Neural cell (in vitro differentiated cells): ENCODE measurements at regions not wholly inside any gene's neighbourhood (a gene's known extent, or its start where the extent isn't known, plus 50 kb on each side); places are given as distances from the start of the nearest gene placed in this dataset.

Source experiments
- H2AFZ ChIP-seq: fragments of 200-600, 300-800 bp; sonication (generic), shearing (Covaris generic); 2 replicates; pipeline ENCODE4 v1.6.0; 2014; ENCODE audit warnings: low read depth, mild to moderate bottlenecking, antibody characterized with exemption, low read length, moderate library complexity
- H3F3A ChIP-seq: fragments of 200-600 bp; shearing (Covaris generic); 2 replicates; pipeline ENCODE4 v1.6.1; 2016; ENCODE audit warnings: mild to moderate bottlenecking, moderate library complexity, mixed read lengths, antibody characterized with exemption, low read length; ENCODE audit not compliant: insufficient read depth, poor library complexity, severe bottlenecking
- H3K27ac ChIP-seq: fragments of 200-600, 300-800 bp; sonication (generic), shearing (Covaris generic); 2 replicates; pipeline ENCODE4 v1.5.1; 2014; ENCODE audit warnings: mild to moderate bottlenecking, low read length, moderate library complexity
- H3K27me3 ChIP-seq: fragments of 300-800, 200-600 bp; sonication (generic), shearing (Covaris generic); 2 replicates; pipeline ENCODE4 v1.6.0; 2014; ENCODE audit warnings: mild to moderate bottlenecking, low read depth, low read length, moderate library complexity; ENCODE audit not compliant: insufficient read depth
- H3K36me3 ChIP-seq: fragments of 300-800, 200-600 bp; sonication (generic), shearing (Covaris generic); 2 replicates; pipeline ENCODE4 v1.5.1; 2014; ENCODE audit warnings: mild to moderate bottlenecking, antibody characterized with exemption, low read length, moderate library complexity; ENCODE audit not compliant: insufficient read depth
- H3K4me2 ChIP-seq: fragments of 300-800, 200-600 bp; sonication (generic), shearing (Covaris generic); 2 replicates; pipeline ENCODE4 v1.6.0; 2014; ENCODE audit warnings: mild to moderate bottlenecking, low read length
- H3K4me3 ChIP-seq: fragments of 300-800, 200-600 bp; sonication (generic), shearing (Covaris generic); 2 replicates; pipeline ENCODE4 v1.5.1; 2014; ENCODE audit warnings: mild to moderate bottlenecking, low read length, moderate library complexity
- H3K79me2 ChIP-seq: fragments of 200-600 bp; shearing (Covaris generic); replicated peaks from 2 replicates; pipeline ENCODE4 v1.6.0; 2014; ENCODE audit warnings: mild to moderate bottlenecking, low read length, moderate library complexity; ENCODE audit not compliant: insufficient read depth
- H3K9ac ChIP-seq: fragments of 300-800, 200-600 bp; sonication (generic), shearing (Covaris generic); 2 replicates; pipeline ENCODE4 v1.6.1; 2016; ENCODE audit warnings: mild to moderate bottlenecking, low read length, mixed read lengths
- H3K9me2 ChIP-seq: fragments of 200-600 bp; shearing (Covaris generic); 2 replicates; pipeline ENCODE4 v1.6.1; 2016; ENCODE audit warnings: mild to moderate bottlenecking, low read length, mixed read lengths; ENCODE audit not compliant: insufficient read depth
- H3K9me3 ChIP-seq: fragments of 200-600, 300-800 bp; sonication (generic), shearing (Covaris generic); 2 replicates; pipeline ENCODE4 v1.6.1; 2016; ENCODE audit warnings: mild to moderate bottlenecking, mixed run types, low read length, moderate library complexity, mixed read lengths
- H4K20me1 ChIP-seq: fragments of 200-600 bp; shearing (Covaris generic); 2 replicates; pipeline ENCODE4 v1.6.1; 2016; ENCODE audit warnings: mild to moderate bottlenecking, mixed run types; ENCODE audit not compliant: insufficient read depth
- EP300 ChIP-seq: fragments of 450-650 bp; conservative IDR thresholded peaks from 2 replicates; pipeline ENCODE4 v1.6.1; 2014; ENCODE audit warnings: antibody characterized with exemption, mild to moderate bottlenecking, moderate library complexity; ENCODE audit not compliant: poor library complexity, severe bottlenecking
- EZH2 ChIP-seq: fragments of 200-600, 300-800 bp; shearing (Covaris generic), sonication (generic); IDR thresholded peaks from 2 replicates; pipeline ENCODE4 v1.6.1; 2014; ENCODE audit warnings: antibody characterized with exemption, low read length, borderline replicate concordance, mild to moderate bottlenecking; ENCODE audit not compliant: insufficient read depth, poor library complexity, severe bottlenecking
- MXI1 ChIP-seq: fragments of 450-650 bp; conservative IDR thresholded peaks from 2 replicates; pipeline ENCODE4 v1.6.1; 2014; ENCODE audit warnings: antibody characterized with exemption, mild to moderate bottlenecking; ENCODE audit not compliant: poor library complexity, severe bottlenecking
- POLR2AphosphoS5 ChIP-seq: IDR thresholded peaks from 2 replicates; pipeline ENCODE4 v1.6.1; 2012
- RAD21 ChIP-seq: fragments of 450-650 bp; conservative IDR thresholded peaks from 2 replicates; pipeline ENCODE4 v1.6.1; 2014; ENCODE audit warnings: antibody characterized with exemption, mild to moderate bottlenecking, moderate library complexity
- SMC3 ChIP-seq: fragments of 450-650 bp; conservative IDR thresholded peaks from 2 replicates; pipeline ENCODE4 v1.6.1; 2014; ENCODE audit warnings: antibody characterized with exemption, mild to moderate bottlenecking, moderate library complexity; ENCODE audit not compliant: poor library complexity
- TAF1 ChIP-seq: IDR thresholded peaks from 2 replicates; pipeline ENCODE4 v1.6.1; 2012; ENCODE audit warnings: low read depth
- TF ChIP-seq, protein P1 (sequence below): fragments of 450-650 bp; IDR thresholded peaks from 2 replicates; pipeline ENCODE4 v1.5.1; 2014; ENCODE audit warnings: antibody characterized with exemption, mild to moderate bottlenecking, moderate library complexity; ENCODE audit not compliant: poor library complexity, severe bottlenecking
- TF ChIP-seq, protein P2 (sequence below): IDR thresholded peaks from 2 replicates; pipeline ENCODE4 v1.6.1; 2012; ENCODE audit warnings: borderline replicate concordance

DNA sequence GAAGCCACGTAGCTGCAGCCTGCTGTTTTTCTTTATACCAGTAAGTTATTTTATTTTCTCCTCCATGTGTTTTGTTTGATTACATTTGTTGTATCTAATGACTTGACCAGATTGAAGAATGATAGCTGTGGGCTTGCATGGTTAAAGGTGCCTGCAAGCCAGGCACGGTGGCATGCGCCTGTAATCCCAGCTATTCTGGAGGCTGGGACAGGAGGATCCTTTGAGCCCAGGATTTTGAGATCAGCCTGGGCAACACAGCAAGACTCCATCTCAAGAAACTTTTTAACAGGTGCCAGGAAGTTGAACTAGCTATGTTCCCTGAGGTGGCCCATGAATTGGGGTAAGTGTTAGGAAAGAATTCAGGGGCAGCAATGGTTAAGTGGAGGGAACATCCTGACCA, 179.4 kb downstream of the IRS1 start:
- Histone ChIP-seq H3K9ac (no peak overlapping the region), H2AFZ (no peak overlapping the region)

DNA sequence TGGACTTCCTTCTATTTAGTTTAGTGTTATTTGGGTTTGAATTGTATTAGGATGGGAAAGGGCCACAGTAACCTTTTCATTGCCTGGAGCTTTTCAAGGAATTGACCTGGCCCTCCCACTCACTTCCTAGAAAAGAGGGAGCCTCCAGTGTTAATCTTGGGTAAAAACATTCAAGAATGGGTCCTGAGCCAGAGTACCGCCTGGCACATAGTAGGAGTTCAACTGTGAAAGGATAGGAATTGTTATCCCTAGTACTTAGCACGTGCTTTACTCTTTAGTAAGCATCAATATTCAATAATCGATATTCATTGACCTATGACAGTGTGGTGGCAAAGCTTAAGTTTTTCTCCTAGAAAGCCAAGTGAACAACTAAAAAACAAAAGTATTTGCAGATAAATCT, 179.9 kb downstream of the IRS1 start:
- no peak for TF ChIP-seq SMC3
- no peaks in the 10 kb centered on the region for H4K20me1 ChIP-seq
- H2AFZ ChIP-seq = no peak overlapping the region
- H3K9me3 ChIP-seq = no peaks in the 10 kb centered on the region
- no peaks in the 10 kb centered on the region for H3F3A ChIP-seq
- H3K36me3 ChIP-seq = no peaks in the 10 kb centered on the region
- H3K9me2 ChIP-seq = no peaks in the 10 kb centered on the region
- H3K4me3 ChIP-seq = no peak overlapping the region
- H3K9ac ChIP-seq = no peak overlapping the region
- no peak overlapping the region for H3K4me2 ChIP-seq
- H3K27me3 ChIP-seq = no peaks in the 10 kb centered on the region
- no peak overlapping the region for H3K27ac ChIP-seq
- no peaks in the 10 kb centered on the region for H3K79me2 ChIP-seq

More for the DNA sequence above, 179.4 kb downstream of the IRS1 start:
- no peaks in the 10 kb centered on the region for H3K9me2 ChIP-seq
- no peak overlapping the region for H3K27ac ChIP-seq
- no peak overlapping the region for H3K4me2 ChIP-seq
- H3K79me2 ChIP-seq = no peaks in the 10 kb centered on the region
- no peaks in the 10 kb centered on the region for H4K20me1 ChIP-seq
- H3K4me3 ChIP-seq = no peak overlapping the region
- H3F3A ChIP-seq = no peaks in the 10 kb centered on the region
- no peaks in the 10 kb centered on the region for H3K36me3 ChIP-seq
- TF ChIP-seq RAD21 = no peak
- TF ChIP-seq, protein P1, sequence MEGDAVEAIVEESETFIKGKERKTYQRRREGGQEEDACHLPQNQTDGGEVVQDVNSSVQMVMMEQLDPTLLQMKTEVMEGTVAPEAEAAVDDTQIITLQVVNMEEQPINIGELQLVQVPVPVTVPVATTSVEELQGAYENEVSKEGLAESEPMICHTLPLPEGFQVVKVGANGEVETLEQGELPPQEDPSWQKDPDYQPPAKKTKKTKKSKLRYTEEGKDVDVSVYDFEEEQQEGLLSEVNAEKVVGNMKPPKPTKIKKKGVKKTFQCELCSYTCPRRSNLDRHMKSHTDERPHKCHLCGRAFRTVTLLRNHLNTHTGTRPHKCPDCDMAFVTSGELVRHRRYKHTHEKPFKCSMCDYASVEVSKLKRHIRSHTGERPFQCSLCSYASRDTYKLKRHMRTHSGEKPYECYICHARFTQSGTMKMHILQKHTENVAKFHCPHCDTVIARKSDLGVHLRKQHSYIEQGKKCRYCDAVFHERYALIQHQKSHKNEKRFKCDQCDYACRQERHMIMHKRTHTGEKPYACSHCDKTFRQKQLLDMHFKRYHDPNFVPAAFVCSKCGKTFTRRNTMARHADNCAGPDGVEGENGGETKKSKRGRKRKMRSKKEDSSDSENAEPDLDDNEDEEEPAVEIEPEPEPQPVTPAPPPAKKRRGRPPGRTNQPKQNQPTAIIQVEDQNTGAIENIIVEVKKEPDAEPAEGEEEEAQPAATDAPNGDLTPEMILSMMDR = no peak
- TF ChIP-seq EP300 = no peak
- no peaks in the 10 kb centered on the region for H3K9me3 ChIP-seq
- H3K27me3 ChIP-seq = no peaks in the 10 kb centered on the region

DNA sequence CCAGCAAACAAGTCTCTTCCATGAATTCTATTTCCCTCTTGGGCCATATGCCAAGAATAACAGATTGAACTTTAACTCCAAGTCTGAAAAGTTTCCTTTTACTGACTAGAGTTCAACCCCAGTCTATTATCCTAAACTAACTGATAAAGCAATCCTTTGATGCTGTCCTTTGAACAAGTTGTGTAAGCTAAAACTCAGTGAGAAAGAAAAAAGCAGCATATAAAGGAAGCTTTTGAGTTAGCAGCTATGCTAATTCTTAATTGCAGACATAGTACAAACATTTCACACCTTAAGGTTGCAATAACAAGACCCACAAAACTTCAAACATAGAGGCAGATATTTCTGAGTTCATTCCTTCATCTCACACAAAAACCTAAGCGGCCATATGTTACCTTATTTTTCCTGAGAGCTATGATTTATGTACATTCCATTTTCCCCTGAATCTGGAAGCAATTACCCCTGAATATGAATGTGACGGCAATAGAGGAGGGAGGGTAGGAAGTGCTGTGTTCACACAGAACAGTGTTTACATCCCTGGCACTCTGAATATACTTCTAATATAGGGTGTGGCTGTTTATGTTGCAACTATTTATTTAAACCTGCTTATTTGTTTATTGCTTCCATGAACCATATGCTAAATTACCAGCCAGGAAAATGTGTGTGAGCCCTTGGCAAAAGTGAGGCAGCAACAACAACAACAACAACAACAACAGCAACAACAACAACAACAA, 180.6 kb downstream of the IRS1 start:
- no peak for TF ChIP-seq RAD21
- TF ChIP-seq, protein P1 = no peak
- TF ChIP-seq, protein P2, sequence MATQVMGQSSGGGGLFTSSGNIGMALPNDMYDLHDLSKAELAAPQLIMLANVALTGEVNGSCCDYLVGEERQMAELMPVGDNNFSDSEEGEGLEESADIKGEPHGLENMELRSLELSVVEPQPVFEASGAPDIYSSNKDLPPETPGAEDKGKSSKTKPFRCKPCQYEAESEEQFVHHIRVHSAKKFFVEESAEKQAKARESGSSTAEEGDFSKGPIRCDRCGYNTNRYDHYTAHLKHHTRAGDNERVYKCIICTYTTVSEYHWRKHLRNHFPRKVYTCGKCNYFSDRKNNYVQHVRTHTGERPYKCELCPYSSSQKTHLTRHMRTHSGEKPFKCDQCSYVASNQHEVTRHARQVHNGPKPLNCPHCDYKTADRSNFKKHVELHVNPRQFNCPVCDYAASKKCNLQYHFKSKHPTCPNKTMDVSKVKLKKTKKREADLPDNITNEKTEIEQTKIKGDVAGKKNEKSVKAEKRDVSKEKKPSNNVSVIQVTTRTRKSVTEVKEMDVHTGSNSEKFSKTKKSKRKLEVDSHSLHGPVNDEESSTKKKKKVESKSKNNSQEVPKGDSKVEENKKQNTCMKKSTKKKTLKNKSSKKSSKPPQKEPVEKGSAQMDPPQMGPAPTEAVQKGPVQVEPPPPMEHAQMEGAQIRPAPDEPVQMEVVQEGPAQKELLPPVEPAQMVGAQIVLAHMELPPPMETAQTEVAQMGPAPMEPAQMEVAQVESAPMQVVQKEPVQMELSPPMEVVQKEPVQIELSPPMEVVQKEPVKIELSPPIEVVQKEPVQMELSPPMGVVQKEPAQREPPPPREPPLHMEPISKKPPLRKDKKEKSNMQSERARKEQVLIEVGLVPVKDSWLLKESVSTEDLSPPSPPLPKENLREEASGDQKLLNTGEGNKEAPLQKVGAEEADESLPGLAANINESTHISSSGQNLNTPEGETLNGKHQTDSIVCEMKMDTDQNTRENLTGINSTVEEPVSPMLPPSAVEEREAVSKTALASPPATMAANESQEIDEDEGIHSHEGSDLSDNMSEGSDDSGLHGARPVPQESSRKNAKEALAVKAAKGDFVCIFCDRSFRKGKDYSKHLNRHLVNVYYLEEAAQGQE = no peak
- TF ChIP-seq TAF1 = no peak
- TF ChIP-seq EZH2 = no peak
- TF ChIP-seq SMC3 = no peak
- TF ChIP-seq POLR2AphosphoS5 = no peak
- no peak for TF ChIP-seq MXI1
- TF ChIP-seq EP300 = no peak
- H3K9ac ChIP-seq = no peak overlapping the region
- no peaks in the 10 kb centered on the region for H3K9me3 ChIP-seq
- no peaks in the 10 kb centered on the region for H4K20me1 ChIP-seq
- H3K4me3 ChIP-seq = no peak overlapping the region
- H3F3A ChIP-seq = no peaks in the 10 kb centered on the region
- no peaks in the 10 kb centered on the region for H3K79me2 ChIP-seq
- H3K36me3 ChIP-seq = no peaks in the 10 kb centered on the region
- H3K27me3 ChIP-seq = no peaks in the 10 kb centered on the region
- no peaks in the 10 kb centered on the region for H3K9me2 ChIP-seq
- no peak overlapping the region for H3K4me2 ChIP-seq
- H2AFZ ChIP-seq = no peak overlapping the region
- no peak overlapping the region for H3K27ac ChIP-seq
